Liver (tissue), 8 donors: ENCODE measurements at regions not wholly inside any gene's neighbourhood (a gene's known extent, or its start where the extent isn't known, plus 50 kb on each side); places are given as distances from the start of the nearest gene placed in this dataset.

Experiments
- DNase-seq: peaks from one replicate; pipeline ENCODE4 v3.0.0-alpha.2; 2017; ENCODE audit warnings: low spot score
- H3K27ac ChIP-seq, 2 donors: one replicate each; pipeline ENCODE4 v1.7.0; 2013; ENCODE audit warnings: inconsistent platforms in 2 of 2, low read length in 2 of 2, control low read depth in 1 of 2, low read depth in 1 of 2, mild to moderate bottlenecking in 1 of 2
- H3K27me3 ChIP-seq, 4 donors: one replicate each; pipeline versions ENCODE4 v1.6.1 to v1.7.0; 2013; ENCODE audit warnings: low read length in 3 of 4, inconsistent platforms in 1 of 4, mild to moderate bottlenecking in 1 of 4, moderate library complexity in 1 of 4; ENCODE audit not compliant: control insufficient read depth in 4 of 4, insufficient read depth in 4 of 4
- H3K36me3 ChIP-seq, 4 donors: one replicate each; pipeline versions ENCODE4 v1.6.1 to v1.7.0; 2013; ENCODE audit warnings: low read length in 3 of 4, mild to moderate bottlenecking in 3 of 4, low read depth in 1 of 4, moderate library complexity in 1 of 4; ENCODE audit not compliant: control insufficient read depth in 4 of 4, insufficient read depth in 3 of 4
- H3K4me1 ChIP-seq, 4 donors: one replicate each; pipeline versions ENCODE4 v1.6.1 to v1.7.0; 2013; ENCODE audit warnings: low read length in 3 of 4, mild to moderate bottlenecking in 3 of 4, moderate library complexity in 1 of 4; ENCODE audit not compliant: control insufficient read depth in 4 of 4, insufficient read depth in 4 of 4
- H3K4me3 ChIP-seq, 3 donors: one replicate each; pipeline versions ENCODE4 v1.6.1 to v1.7.0; 2013; ENCODE audit warnings: low read length in 3 of 3, control low read depth in 1 of 3, low read depth in 1 of 3, mild to moderate bottlenecking in 1 of 3
- H3K9ac ChIP-seq, 2 donors: one replicate each; pipeline ENCODE4 v1.7.0; 2013; ENCODE audit warnings: low read length in 2 of 2, mild to moderate bottlenecking in 2 of 2, moderate library complexity in 2 of 2, control low read depth in 1 of 2, low read depth in 1 of 2
- H3K9me3 ChIP-seq, 4 donors: one replicate each; pipeline versions ENCODE4 v1.6.1 to v1.7.0; 2013; ENCODE audit warnings: low read length in 3 of 4; ENCODE audit not compliant: control insufficient read depth in 4 of 4
- ATF3 ChIP-seq: IDR thresholded peaks from 2 replicates; pipeline ENCODE4 v1.6.1; 2016; ENCODE audit warnings: antibody characterized with exemption
- CTCF ChIP-seq: fragments of 150-350 bp; IDR thresholded peaks from 2 replicates; pipeline ENCODE4 v1.5.1; 2017; ENCODE audit warnings: improper control_type of control experiment, low read depth, low read length; ENCODE audit not compliant: missing input control
- EGR1 ChIP-seq, 2 donors: IDR thresholded peaks; 2 replicates each; pipeline ENCODE4 v1.6.1; 2016 to 2018; ENCODE audit warnings: antibody characterized with exemption in 2 of 2, low read depth in 2 of 2
- FOXA1 ChIP-seq: IDR thresholded peaks from 2 replicates; pipeline ENCODE4 v1.6.1; 2016; ENCODE audit warnings: antibody characterized with exemption
- FOXA2 ChIP-seq: IDR thresholded peaks from 2 replicates; pipeline ENCODE4 v1.6.1; 2016; ENCODE audit warnings: antibody characterized with exemption
- GABPA ChIP-seq, 2 donors: IDR thresholded peaks in 1 of 2; conservative IDR thresholded peaks in 1 of 2; 2 replicates each; pipeline ENCODE4 v1.6.1; 2016; ENCODE audit warnings: antibody characterized with exemption in 2 of 2, mild to moderate bottlenecking in 1 of 2, moderate library complexity in 1 of 2
- HNF4A ChIP-seq, 2 donors: conservative IDR thresholded peaks; 2 replicates each; pipeline ENCODE4 v1.6.1; 2016; ENCODE audit warnings: antibody characterized with exemption in 2 of 2, mild to moderate bottlenecking in 2 of 2
- HNF4G ChIP-seq: IDR thresholded peaks from 2 replicates; pipeline ENCODE4 v1.6.1; 2016; ENCODE audit warnings: antibody characterized with exemption
- MAX ChIP-seq: IDR thresholded peaks from 2 replicates; pipeline ENCODE4 v1.6.1; 2016; ENCODE audit warnings: antibody characterized with exemption
- NR2F2 ChIP-seq: IDR thresholded peaks from 2 replicates; pipeline ENCODE4 v1.6.1; 2016; ENCODE audit warnings: antibody characterized with exemption
- RAD21 ChIP-seq, 2 donors: IDR thresholded peaks; 2 replicates each; pipeline ENCODE4 v1.6.1; 2016; ENCODE audit warnings: antibody characterized with exemption in 2 of 2, mild to moderate bottlenecking in 2 of 2
- REST ChIP-seq: IDR thresholded peaks from 2 replicates; pipeline ENCODE4 v1.6.1; 2016; ENCODE audit warnings: antibody characterized with exemption, mild to moderate bottlenecking
- RXRA ChIP-seq, 2 donors: IDR thresholded peaks; 2 replicates each; pipeline ENCODE4 v1.6.1; 2017 to 2018; ENCODE audit warnings: antibody characterized with exemption in 2 of 2, mild to moderate bottlenecking in 1 of 2
- SP1 ChIP-seq: IDR thresholded peaks from 2 replicates; pipeline ENCODE4 v1.6.1; 2018; ENCODE audit warnings: antibody characterized with exemption, mild to moderate bottlenecking
- TAF1 ChIP-seq: conservative IDR thresholded peaks from 2 replicates; pipeline ENCODE4 v1.6.1; 2016; ENCODE audit warnings: antibody characterized with exemption, mild to moderate bottlenecking
- YY1 ChIP-seq: IDR thresholded peaks from 2 replicates; pipeline ENCODE4 v1.6.1; 2016; ENCODE audit warnings: antibody characterized with exemption, mild to moderate bottlenecking
- ZBTB33 ChIP-seq: IDR thresholded peaks from 2 replicates; pipeline ENCODE4 v1.6.1; 2016; ENCODE audit warnings: antibody characterized with exemption
- WGBS: extraction: QIAGEN DNeasy Blood & Tissue Kit; methylation state at CpG from one replicate; pipeline ENCODE4 v1.1.7; 2013; 5-methylcytosine and 5-hydroxymethylcytosine counted together
- donor health status: healthy.
- donor health status: healthy.
- donor health status: healthy.
- donor health status: healthy.
- donor health status: healthy.

GRCh38 chr20:59390437-59390836 lies 90.0 kb downstream of the EDN3 start:
- WGBS = 73% methylated on average over 6 of the region's 6 CpGs
- no peak overlapping the region for H3K27ac ChIP-seq
- TF ChIP-seq YY1 (no peak), FOXA1 (no peak), CTCF (no peak), EGR1 (IDR thresholded peaks at IDR 0.05; ENCODE audit: low read depth in 2 of 2) (no peak), HNF4G (no peak), SP1 (no peak), HNF4A (conservative IDR thresholded peaks at IDR 0.05) (no peak)
- no peak for DNase-seq
- no peak overlapping the region for H3K9ac ChIP-seq
- H3K4me3 ChIP-seq = no peak overlapping the region
- no peaks in the 10 kb centered on the region for H3K27me3 ChIP-seq
- H3K9me3 ChIP-seq = no peaks in the 10 kb centered on the region
- no peaks in the 10 kb centered on the region for H3K4me1 ChIP-seq
- H3K36me3 ChIP-seq = no peaks in the 10 kb centered on the region

GRCh38 chr20:59391975-59392374 lies 91.6 kb downstream of the EDN3 start:
- 90% methylated on average over 1 of the region's 1 CpG for WGBS

More at GRCh38 chr20:59391975-59392374, 91.6 kb downstream of the EDN3 start:
- Histone ChIP-seq H3K9ac (no peak overlapping the region), H3K36me3 (no peaks in the 10 kb centered on the region), H3K4me1 (no peaks in the 10 kb centered on the region), H3K27me3 (no peaks in the 10 kb centered on the region), H3K27ac (no peak overlapping the region), H3K9me3 (no peaks in the 10 kb centered on the region), H3K4me3 (no peak overlapping the region)
- no peak for DNase-seq
- no peak for TF ChIP-seq HNF4A (conservative IDR thresholded peaks at IDR 0.05)
- no peak for TF ChIP-seq HNF4G
- TF ChIP-seq RAD21 (IDR thresholded peaks at IDR 0.05) = no peak
- TF ChIP-seq RXRA (IDR thresholded peaks at IDR 0.05) = no peak
- no peak for TF ChIP-seq ZBTB33
- TF ChIP-seq NR2F2 = no peak
- TF ChIP-seq FOXA1 = no peak
- no peak for TF ChIP-seq GABPA (IDR thresholded peaks at IDR 0.05 in 1 of 2, conservative IDR thresholded peaks at IDR 0.05 in 1 of 2)
- no peak for TF ChIP-seq FOXA2
- TF ChIP-seq MAX = no peak
- TF ChIP-seq REST = no peak
- no peak for TF ChIP-seq TAF1
- no peak for TF ChIP-seq ATF3
- no peak for TF ChIP-seq YY1
- no peak for TF ChIP-seq CTCF
- TF ChIP-seq EGR1 (IDR thresholded peaks at IDR 0.05; ENCODE audit: low read depth in 2 of 2) = no peak
